Colonic mucosa (tissue), 4 donors: ENCODE measurements at regions not wholly inside any gene's neighbourhood (a gene's known extent, or its start where the extent isn't known, plus 50 kb on each side); places are given as distances from the start of the nearest gene placed in this dataset.

Experiments used
- DNase-seq: peaks from one replicate; pipeline ENCODE4 v3.0.0-alpha.2; 2020
- H3K27ac ChIP-seq: fragments of 200-600 bp; one replicate; pipeline ENCODE4 v1.8.0; 2021
- H3K27me3 ChIP-seq: fragments of 200-600 bp; one replicate; pipeline ENCODE4 v1.8.0; 2021
- H3K36me3 ChIP-seq: fragments of 200-600 bp; one replicate; pipeline ENCODE4 v1.8.0; 2021
- H3K4me1 ChIP-seq: fragments of 200-600 bp; one replicate; pipeline ENCODE4 v1.8.0; 2021; ENCODE audit warnings: mild to moderate bottlenecking
- H3K4me3 ChIP-seq: fragments of 200-600 bp; one replicate; pipeline ENCODE4 v1.8.0; 2021
- H3K9ac ChIP-seq, 2 donors: one replicate each; pipeline ENCODE4 v1.7.0; 2013; ENCODE audit warnings: control low read depth in 2 of 2, low read depth in 2 of 2, low read length in 2 of 2
- H3K9me3 ChIP-seq: fragments of 200-600 bp; one replicate; pipeline ENCODE4 v1.8.0; 2021
- CTCF ChIP-seq: fragments of 200-600 bp; IDR thresholded peaks from one replicate; pipeline ENCODE4 v1.8.0; 2022; ENCODE audit warnings: antibody characterized with exemption, mild to moderate bottlenecking
- intact Hi-C: fragments of 100-400 bp; cut with DNase I; formaldehyde crosslinking; loops from one replicate; pipeline ENCODE4 v1.14.1; 2022
- donor health status: healthy.
- donor health status: DM: no; HTN: no; CAD: no.
- donor health status: DM: no; HTN: no; CAD: no.

DNA sequence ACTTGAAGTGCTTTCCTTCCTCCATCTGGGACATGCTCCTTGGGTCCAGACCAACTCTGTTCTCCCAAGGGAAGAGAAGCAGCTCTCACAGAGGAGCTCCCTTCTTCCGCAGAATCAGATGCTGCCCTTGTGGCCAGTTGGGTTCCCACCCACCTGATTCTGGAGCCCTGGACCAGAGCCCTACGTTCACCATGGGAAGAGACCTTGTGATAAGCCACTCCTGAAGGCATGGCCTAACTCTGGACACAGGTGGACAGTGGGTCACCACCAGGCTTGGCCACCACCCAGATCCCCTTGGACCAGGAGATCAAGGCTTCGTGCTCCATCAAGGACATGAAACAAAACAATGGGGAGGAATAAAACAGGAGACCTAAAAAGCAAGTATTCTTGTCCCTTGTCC is 172.2 kb downstream of the RPLP1 start:
- H3K4me1 ChIP-seq: no peaks in the 10 kb centered on the region
- H3K9me3 ChIP-seq: no peaks in the 10 kb centered on the region
- no peak for TF ChIP-seq CTCF
- no peak overlapping the region for H3K9ac ChIP-seq
- no peak for DNase-seq
- H3K27me3 ChIP-seq: no peaks in the 10 kb centered on the region
- H3K4me3 ChIP-seq: no peak overlapping the region
- H3K36me3 ChIP-seq: no peaks in the 10 kb centered on the region
- H3K27ac ChIP-seq: no peak overlapping the region
- intact Hi-C loops: no loop called here

DNA sequence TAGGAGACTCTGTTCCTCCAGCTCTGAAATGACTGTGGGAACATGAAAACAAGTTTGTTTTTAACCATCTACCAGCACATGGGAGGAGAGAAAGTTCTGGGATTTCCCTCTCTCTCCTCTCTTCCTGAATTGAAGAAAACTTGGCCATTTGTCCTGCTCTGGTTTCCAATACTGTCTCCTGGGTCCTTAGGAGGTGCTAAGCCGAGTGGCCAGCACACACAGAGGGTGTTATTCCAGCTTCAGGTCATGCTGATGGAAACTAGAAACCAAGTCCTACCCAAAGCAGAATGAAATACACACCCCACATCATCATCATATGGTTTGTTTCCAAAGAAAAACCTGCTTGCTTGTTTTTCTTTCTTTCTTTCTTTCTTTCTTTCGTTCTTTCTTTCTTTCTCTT is 172.7 kb downstream of the RPLP1 start:
- H3K27me3 ChIP-seq: no peaks in the 10 kb centered on the region
- no peak for DNase-seq
- H3K36me3 ChIP-seq: no peaks in the 10 kb centered on the region
- TF ChIP-seq CTCF: no peak
- no peak overlapping the region for H3K9ac ChIP-seq
- no peaks in the 10 kb centered on the region for H3K9me3 ChIP-seq
- H3K4me3 ChIP-seq: no peak overlapping the region
- no peak overlapping the region for H3K27ac ChIP-seq
- H3K4me1 ChIP-seq: no peaks in the 10 kb centered on the region
- intact Hi-C loops: no loop called here

- Histone ChIP-seq H3K4me3 (no peak overlapping the region), H3K4me1 (no peaks in the 10 kb centered on the region), H3K36me3 (no peaks in the 10 kb centered on the region), H3K27ac (no peak overlapping the region), H3K9ac (no peak overlapping the region), H3K27me3 (no peaks in the 10 kb centered on the region), H3K9me3 (no peaks in the 10 kb centered on the region)
- peak; percentile 68 for DNase-seq
- intact Hi-C loops: no loop called here
- TF ChIP-seq CTCF: no peak
These were observed 173.8 kb downstream of the RPLP1 start for GRCh38 chr15:69626095-69627066.

DNA sequence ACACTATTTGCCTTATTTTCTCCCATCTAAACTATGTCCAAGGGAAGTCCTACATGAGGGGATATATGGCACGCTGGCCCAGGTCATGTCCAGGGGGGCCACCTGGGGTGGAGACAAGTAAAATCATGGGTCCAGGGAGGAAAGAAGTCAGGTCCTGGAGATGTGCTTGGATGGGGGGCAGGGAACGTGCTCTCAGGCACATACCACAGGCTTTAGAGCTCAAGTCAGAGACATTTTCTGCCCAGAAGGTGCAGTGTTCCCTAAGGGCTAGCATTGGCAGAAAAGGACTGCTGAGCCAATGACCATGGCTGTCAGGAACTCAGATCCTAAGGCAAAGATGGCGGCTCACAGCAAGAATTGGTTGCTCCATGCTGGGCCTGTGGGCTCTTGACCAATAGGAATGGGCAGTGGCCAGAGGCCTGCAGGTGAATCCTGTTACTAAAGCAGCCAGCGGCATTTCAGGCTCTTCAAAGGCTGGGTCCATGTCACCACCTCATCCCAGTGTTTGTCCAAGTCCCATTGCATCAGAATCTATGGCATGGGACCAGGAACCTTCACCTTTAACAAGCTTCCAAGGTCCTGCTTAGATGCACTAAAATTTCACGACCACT is 175.0 kb downstream of the RPLP1 start:
- peak; percentile 19 for DNase-seq
- H3K9ac ChIP-seq: no peak overlapping the region
- no peak for TF ChIP-seq CTCF
- intact Hi-C loops: no loop called here
- H3K27me3 ChIP-seq: no peaks in the 10 kb centered on the region
- H3K9me3 ChIP-seq: no peaks in the 10 kb centered on the region
- no peaks in the 10 kb centered on the region for H3K4me1 ChIP-seq
- no peak overlapping the region for H3K27ac ChIP-seq
- no peak overlapping the region for H3K4me3 ChIP-seq
- H3K36me3 ChIP-seq: no peaks in the 10 kb centered on the region

DNA sequence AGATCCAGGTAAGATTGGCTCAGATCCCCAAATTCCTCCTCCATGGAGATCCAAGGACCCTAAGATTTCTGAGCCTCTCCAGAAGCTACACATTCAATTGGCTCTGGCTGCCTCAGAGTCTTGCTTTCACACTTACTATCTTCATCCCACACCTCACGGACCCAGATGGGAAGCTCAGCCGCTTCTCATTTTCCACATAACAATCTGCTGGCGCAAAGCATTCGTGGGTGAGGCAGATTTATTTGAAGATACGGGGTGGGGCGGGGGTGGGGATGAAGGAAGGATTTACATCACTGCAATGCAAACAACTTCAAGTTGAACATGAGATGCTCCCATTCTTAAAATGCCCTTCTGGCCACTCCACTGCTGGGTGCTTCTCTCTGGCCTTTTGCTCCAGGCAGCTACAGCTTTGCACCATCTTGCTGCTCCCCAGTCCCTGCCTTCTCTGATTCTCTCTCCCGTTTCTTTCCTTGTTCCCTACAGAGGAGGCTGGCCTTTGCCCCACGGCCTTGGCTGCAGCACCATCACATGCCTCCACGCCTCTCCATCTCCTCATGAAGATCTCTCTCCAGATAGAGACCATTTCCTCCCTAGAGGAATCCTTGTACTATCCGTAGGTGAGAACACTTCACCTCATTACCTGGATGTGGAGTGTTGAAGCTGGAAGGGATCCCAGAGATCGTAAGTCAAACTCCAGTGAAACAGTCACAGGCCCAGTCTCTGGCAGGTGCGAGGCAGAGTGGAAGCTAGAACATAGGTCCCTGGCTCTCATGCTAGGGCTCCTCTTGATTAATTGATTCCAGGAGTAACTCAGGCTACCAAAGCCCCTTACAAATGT is 175.9 kb downstream of the RPLP1 start:
- Histone ChIP-seq H3K9me3 (no peaks in the 10 kb centered on the region), H3K4me3 (no peak overlapping the region), H3K9ac (no peak overlapping the region), H3K27ac (no peak overlapping the region), H3K27me3 (no peaks in the 10 kb centered on the region), H3K36me3 (no peaks in the 10 kb centered on the region), H3K4me1 (no peaks in the 10 kb centered on the region)
- peak; percentile 40 for DNase-seq
- intact Hi-C loops: no loop called here
- no peak for TF ChIP-seq CTCF
